ENCODE measurements at regions not wholly inside any gene's neighbourhood (a gene's known extent, or its start where the extent isn't known, plus 50 kb on each side); places are given as distances from the start of the nearest gene placed in this dataset.

GRCh38 chrX:120746153-120746552 is 116.3 kb upstream of the C1GALT1C1 start:
- TF ChIP-seq CTCF (IDR thresholded peaks at IDR 0.05 in 2 of 3, conservative IDR thresholded peaks at IDR 0.05 in 1 of 3; ENCODE audit: borderline replicate concordance in 1 of 3, insufficient read depth in 1 of 3, low read depth in 2 of 3, low read length in 2 of 3): no peak
- no peak for TF ChIP-seq YY1 (IDR thresholded peaks at IDR 0.05; ENCODE audit: extremely low read depth, insufficient replicate concordance, low read depth, low read length)
- TF ChIP-seq TCF7L2 (IDR thresholded peaks at IDR 0.05; ENCODE audit: borderline replicate concordance, extremely low read depth, insufficient read depth, insufficient read length): no peak
- TF ChIP-seq EZH2phosphoT487 (IDR thresholded peaks at IDR 0.05; ENCODE audit: borderline replicate concordance): no peak
- TF ChIP-seq ZFX (IDR thresholded peaks at IDR 0.05): no peak
- TF ChIP-seq EZH2 (IDR thresholded peaks at IDR 0.05): no peak
- no peak for TF ChIP-seq POLR2AphosphoS5 (IDR thresholded peaks at IDR 0.05; ENCODE audit: low read depth, low read length)
- TF ChIP-seq REST (IDR thresholded peaks at IDR 0.05; ENCODE audit: low read depth): no peak
- no peak for TF ChIP-seq MAX (IDR thresholded peaks at IDR 0.05)
- TF ChIP-seq ZBTB33 (IDR thresholded peaks at IDR 0.05; ENCODE audit: extremely low read depth, insufficient replicate concordance, low read length): no peak
- TF ChIP-seq JUND (IDR thresholded peaks at IDR 0.05): no peak
- TF ChIP-seq POLR2A (IDR thresholded peaks at IDR 0.05; ENCODE audit: borderline replicate concordance, extremely low read depth, insufficient read depth, insufficient read length): no peak

Measured in HCT116 (cell line).